ENCODE measurements at regions not wholly inside any gene's neighbourhood (a gene's known extent, or its start where the extent isn't known, plus 50 kb on each side); places are given as distances from the start of the nearest gene placed in this dataset.

- Histone ChIP-seq H3K9ac (ENCODE audit: extremely low read depth, low read length, poor library complexity, severe bottlenecking) (no peak overlapping the region), H3K9me3 (ENCODE audit: control insufficient read depth, low read length) (peaks cover 16% of the 10 kb centered on the region), H3K27me3 (ENCODE audit: control insufficient read depth, insufficient read depth, low read length, poor library complexity, severe bottlenecking) (no peaks in the 10 kb centered on the region), H3K36me3 (ENCODE audit: control insufficient read depth, insufficient read depth, low read length) (no peaks in the 10 kb centered on the region), H3K4me3 (ENCODE audit: low read length) (no peak overlapping the region), H3K27ac (ENCODE audit: low read depth, low read length) (no peak overlapping the region), H3K4me1 (ENCODE audit: control insufficient read depth, insufficient read depth, low read length) (no peaks in the 10 kb centered on the region)
- Mint-ChIP-seq H3K27ac (no peak overlapping the region), H3K4me3 (no peak overlapping the region), H3K4me1 (no peaks in the 10 kb centered on the region), H3K36me3 (ENCODE audit: low read depth) (no peaks in the 10 kb centered on the region), H3K27me3 (ENCODE audit: insufficient read depth) (no peaks in the 10 kb centered on the region), H3K9me3 (peaks cover 8% of the 10 kb centered on the region)
- DNase-seq, result no peak
- TF ChIP-seq CTCF (conservative IDR thresholded peaks at IDR 0.05), result no peak
Observed at GRCh38 chr9:22257026-22257816, 189.4 kb upstream of the DMRTA1 start.

- Histone ChIP-seq H3K36me3 (ENCODE audit: control insufficient read depth, insufficient read depth, low read length) (no peaks in the 10 kb centered on the region), H3K9ac (ENCODE audit: extremely low read depth, low read length, poor library complexity, severe bottlenecking) (no peak overlapping the region), H3K4me3 (ENCODE audit: low read length) (no peak overlapping the region), H3K27ac (ENCODE audit: low read depth, low read length) (no peak overlapping the region), H3K27me3 (ENCODE audit: control insufficient read depth, insufficient read depth, low read length, poor library complexity, severe bottlenecking) (no peaks in the 10 kb centered on the region), H3K4me1 (ENCODE audit: control insufficient read depth, insufficient read depth, low read length) (no peaks in the 10 kb centered on the region), H3K9me3 (ENCODE audit: control insufficient read depth, low read length) (peaks cover 21% of the 10 kb centered on the region)
- no peaks in the 10 kb centered on the region for H3K27me3 Mint-ChIP-seq (ENCODE audit: insufficient read depth)
- H3K27ac Mint-ChIP-seq, result no peak overlapping the region
- peaks cover 21% of the 10 kb centered on the region for H3K9me3 Mint-ChIP-seq
- no peaks in the 10 kb centered on the region for H3K4me1 Mint-ChIP-seq
- no peaks in the 10 kb centered on the region for H3K36me3 Mint-ChIP-seq (ENCODE audit: low read depth)
- H3K4me3 Mint-ChIP-seq, result no peak overlapping the region
- no peak for TF ChIP-seq CTCF (conservative IDR thresholded peaks at IDR 0.05)
- DNase-seq, result no peak
Observed at GRCh38 chr9:22265038-22265437, 181.6 kb upstream of the DMRTA1 start.

- Histone ChIP-seq H3K4me3 (ENCODE audit: low read length) (no peak overlapping the region), H3K4me1 (ENCODE audit: control insufficient read depth, insufficient read depth, low read length) (no peaks in the 10 kb centered on the region), H3K27ac (ENCODE audit: low read depth, low read length) (no peak overlapping the region), H3K36me3 (ENCODE audit: control insufficient read depth, insufficient read depth, low read length) (no peaks in the 10 kb centered on the region), H3K27me3 (ENCODE audit: control insufficient read depth, insufficient read depth, low read length, poor library complexity, severe bottlenecking) (no peaks in the 10 kb centered on the region), H3K9ac (ENCODE audit: extremely low read depth, low read length, poor library complexity, severe bottlenecking) (no peak overlapping the region), H3K9me3 (ENCODE audit: control insufficient read depth, low read length) (peaks cover 21% of the 10 kb centered on the region)
- no peak for DNase-seq
- TF ChIP-seq CTCF (conservative IDR thresholded peaks at IDR 0.05), result no peak
- Mint-ChIP-seq H3K27me3 (ENCODE audit: insufficient read depth) (no peaks in the 10 kb centered on the region), H3K4me3 (no peak overlapping the region), H3K9me3 (peaks cover 21% of the 10 kb centered on the region), H3K27ac (no peak overlapping the region), H3K36me3 (ENCODE audit: low read depth) (no peaks in the 10 kb centered on the region), H3K4me1 (no peaks in the 10 kb centered on the region)
- WGBS, 2 experiments (ENCODE audit: insufficient coverage in 1 of 2, insufficient read length in 1 of 2), result 86% methylated on average over 2 of the region's 2 CpGs; no CpG with 5 or more reads in 1 of the 2 experiments
Observed at GRCh38 chr9:22265534-22265933, 181.1 kb upstream of the DMRTA1 start.

Measured in endodermal cell (in vitro differentiated cells).